HEK293T (cell line): ENCODE measurements at regions not wholly inside any gene's neighbourhood (a gene's known extent, or its start where the extent isn't known, plus 50 kb on each side); places are given as distances from the start of the nearest gene placed in this dataset.

Source experiments
- BHLHE40 ChIP-seq: fragments of 450-650 bp; IDR thresholded peaks from 2 replicates; pipeline ENCODE4 v1.6.1; 2016; ENCODE audit warnings: mild to moderate bottlenecking, moderate library complexity, borderline replicate concordance
- CTBP1 ChIP-seq: fragments of 450-650 bp; IDR thresholded peaks from 2 replicates; pipeline ENCODE4 v1.6.1; 2016; ENCODE audit warnings: borderline replicate concordance
- ELF4 ChIP-seq: fragments of 450-650 bp; IDR thresholded peaks from 2 replicates; pipeline ENCODE4 v1.6.1; 2017; ENCODE audit warnings: antibody characterized with exemption
- FOXA1 ChIP-seq: fragments of 450-650 bp; IDR thresholded peaks from 2 replicates; pipeline ENCODE4 v1.6.1; 2016; ENCODE audit warnings: mild to moderate bottlenecking
- FOXK2 ChIP-seq: fragments of 450-650 bp; IDR thresholded peaks from 2 replicates; pipeline ENCODE4 v1.6.1; 2016; ENCODE audit warnings: mild to moderate bottlenecking
- FOXM1 ChIP-seq: fragments of 450-650 bp; IDR thresholded peaks from 2 replicates; pipeline ENCODE4 v1.6.1; 2017; ENCODE audit warnings: mild to moderate bottlenecking, borderline replicate concordance
- HDGF ChIP-seq: fragments of 450-650 bp; IDR thresholded peaks from 2 replicates; pipeline ENCODE4 v1.6.1; 2017; ENCODE audit warnings: antibody characterized with exemption, borderline replicate concordance
- L3MBTL2 ChIP-seq: fragments of 450-650 bp; conservative IDR thresholded peaks from 2 replicates; pipeline ENCODE4 v1.6.1; 2016; ENCODE audit warnings: mild to moderate bottlenecking
- LEF1 ChIP-seq: fragments of 450-650 bp; IDR thresholded peaks from 2 replicates; pipeline ENCODE4 v1.6.1; 2017; ENCODE audit warnings: mild to moderate bottlenecking, borderline replicate concordance
- NFRKB ChIP-seq: fragments of 450-650 bp; IDR thresholded peaks from 2 replicates; pipeline ENCODE4 v1.6.1; 2016; ENCODE audit warnings: mild to moderate bottlenecking, moderate library complexity
- PKNOX1 ChIP-seq: fragments of 450-650 bp; IDR thresholded peaks from 2 replicates; pipeline ENCODE4 v1.6.1; 2016
- SP1 ChIP-seq: fragments of 450-650 bp; IDR thresholded peaks from 2 replicates; pipeline ENCODE4 v1.6.1; 2017
- SUZ12 ChIP-seq: fragments of 450-650 bp; IDR thresholded peaks from 2 replicates; pipeline ENCODE4 v1.6.1; 2016; ENCODE audit warnings: mild to moderate bottlenecking
- TARDBP ChIP-seq: fragments of 450-650 bp; IDR thresholded peaks from 2 replicates; pipeline ENCODE4 v1.6.1; 2016

GRCh38 chr10:29199339-29199738, 89.5 kb upstream of the LYZL1 start:
- TF ChIP-seq NFRKB (no peak), L3MBTL2 (no peak), BHLHE40 (no peak), TARDBP (no peak), CTBP1 (no peak), LEF1 (no peak), FOXA1 (no peak), FOXM1 (no peak), SP1 (no peak), SUZ12 (no peak), PKNOX1 (no peak), HDGF (no peak), ELF4 (no peak), FOXK2 (no peak)
